ENCODE measurements at regions not wholly inside any gene's neighbourhood (a gene's known extent, or its start where the extent isn't known, plus 50 kb on each side); places are given as distances from the start of the nearest gene placed in this dataset.

DNA sequence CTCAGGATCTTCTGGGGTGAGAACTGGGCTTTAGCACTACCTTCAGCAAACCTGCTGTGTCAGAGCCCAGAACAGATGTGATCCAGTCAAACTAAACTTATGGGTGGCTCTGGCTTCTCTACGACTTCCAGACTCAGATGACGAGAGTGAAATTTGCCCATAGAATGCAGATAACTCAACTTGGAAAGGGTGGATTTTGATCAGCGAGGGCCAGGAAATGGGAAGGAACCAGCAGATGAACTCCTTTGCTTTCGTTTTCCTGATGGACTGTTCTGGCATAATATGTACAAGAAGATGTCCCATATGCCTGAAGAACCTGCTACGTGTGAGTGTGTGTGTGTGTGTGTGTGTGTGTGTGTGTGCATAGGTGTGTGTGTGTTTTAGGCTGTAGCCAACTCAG, 132.0 kb upstream of the MOCS2 start:
- TF ChIP-seq GATA3 (IDR thresholded peaks at IDR 0.05; ENCODE audit: low read depth, low read length) (no peak), GATA2 (IDR thresholded peaks at IDR 0.05; ENCODE audit: low read depth, low read length) (no peak)

All from SH-SY5Y (cell line).